Fibroblast of mammary gland (primary cell): ENCODE measurements at regions not wholly inside any gene's neighbourhood (a gene's known extent, or its start where the extent isn't known, plus 50 kb on each side); places are given as distances from the start of the nearest gene placed in this dataset.

Experiments used
- DNase-seq: peaks from one replicate; pipeline ENCODE4 v3.0.0-alpha.2; 2010; ENCODE audit warnings: low read depth
- H3K4me3 ChIP-seq: 2 replicates; pipeline ENCODE4 v1.5.1; 2011; ENCODE audit warnings: low read depth, mild to moderate bottlenecking, low read length, moderate library complexity; ENCODE audit not compliant: control insufficient read depth
- CTCF ChIP-seq: conservative IDR thresholded peaks from 2 replicates; pipeline ENCODE4 v1.5.1; 2011; ENCODE audit warnings: low read depth, low read length, inconsistent platforms; ENCODE audit not compliant: control insufficient read depth, insufficient read depth

DNA sequence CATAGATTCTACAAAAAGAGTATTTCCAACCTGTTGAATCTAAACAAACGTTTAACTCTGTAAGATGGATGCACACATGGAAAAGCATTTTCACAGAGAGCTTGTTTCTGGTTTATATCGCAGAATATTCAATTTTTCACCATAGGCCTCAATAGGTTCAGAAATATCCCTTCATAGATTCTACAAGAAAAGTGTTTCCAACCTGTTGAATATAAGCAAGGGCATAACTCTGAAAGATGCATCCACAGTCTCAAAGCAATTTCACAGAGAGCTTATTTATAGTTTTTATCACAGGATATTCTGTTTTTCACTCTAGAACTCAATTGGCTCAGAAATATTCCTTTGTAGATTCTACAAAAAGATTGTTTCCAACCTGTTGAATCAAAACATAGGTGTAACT is 1483.6 kb downstream of the UQCRFS1 start:
- no peak for DNase-seq
- no peak for TF ChIP-seq CTCF

GRCh38 chr19:27722625-27723024 is 1490.3 kb downstream of the UQCRFS1 start:
- no peak overlapping the region for H3K4me3 ChIP-seq
- TF ChIP-seq CTCF: no peak
- DNase-seq: no peak

More for the DNA sequence above, 1483.6 kb downstream of the UQCRFS1 start:
- H3K4me3 ChIP-seq: no peak overlapping the region

DNA sequence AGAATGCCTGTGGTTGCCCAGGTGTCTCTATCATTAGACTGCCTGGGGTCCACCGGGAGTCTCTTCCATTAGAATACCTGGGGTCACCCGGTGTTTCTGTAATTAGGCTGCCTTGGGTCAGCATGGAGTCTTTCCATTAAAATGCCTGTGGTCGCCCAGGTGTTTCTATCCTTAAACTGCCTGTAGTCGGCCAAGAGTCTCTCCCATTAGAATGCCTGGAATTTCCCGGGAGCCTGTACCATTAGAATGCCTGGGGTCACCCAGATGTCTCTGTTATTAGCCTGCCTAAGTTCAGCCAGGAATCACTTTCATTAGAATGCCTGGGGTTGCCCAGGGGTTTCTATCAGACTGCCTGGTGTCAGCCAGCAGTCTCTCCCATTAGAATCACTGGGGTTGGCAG is 1492.8 kb downstream of the UQCRFS1 start:
- H3K4me3 ChIP-seq: no peak overlapping the region
- no peak for TF ChIP-seq CTCF
- DNase-seq: no peak

DNA sequence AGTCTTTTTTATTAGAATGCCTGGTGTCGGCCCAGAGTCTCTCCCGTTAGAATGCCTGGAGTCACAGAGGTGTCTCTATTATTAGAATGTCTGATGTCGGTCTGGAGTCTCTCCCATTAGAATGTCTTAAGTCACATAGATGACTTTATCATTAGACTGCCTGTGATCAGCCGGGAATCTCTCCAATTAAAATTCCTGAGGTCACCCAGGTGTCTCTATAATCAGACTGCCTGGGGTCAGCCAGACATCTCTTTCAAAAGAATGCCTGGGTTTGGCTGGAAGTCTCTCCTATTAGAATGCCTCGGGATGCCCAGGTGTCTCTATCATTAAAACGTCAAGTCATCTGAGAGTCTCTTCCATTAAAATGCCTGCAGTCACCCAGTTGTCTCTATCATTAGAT is 1493.9 kb downstream of the UQCRFS1 start:
- no peak for TF ChIP-seq CTCF
- no peak for DNase-seq
- no peak overlapping the region for H3K4me3 ChIP-seq

DNA sequence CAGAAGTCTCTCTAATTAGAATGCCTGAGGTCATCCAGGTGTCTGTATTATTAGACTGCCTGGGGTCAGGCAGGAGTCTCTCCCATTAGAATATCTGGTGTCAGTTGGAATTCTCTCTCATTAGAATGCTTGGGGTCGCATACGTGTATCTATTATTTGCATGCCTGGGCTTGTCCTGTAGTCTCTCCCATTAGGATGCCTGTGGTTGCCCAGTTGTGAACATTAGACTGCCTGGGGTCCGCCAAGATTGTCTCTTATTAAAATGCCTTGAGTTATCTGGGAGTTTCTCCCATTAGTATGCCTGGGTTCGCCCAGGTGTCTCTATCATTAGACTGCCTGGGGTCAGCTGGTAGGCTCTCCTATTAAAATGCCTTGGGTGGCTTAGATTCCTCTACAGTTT is 1494.7 kb downstream of the UQCRFS1 start:
- no peak for DNase-seq
- no peak for TF ChIP-seq CTCF
- H3K4me3 ChIP-seq: no peak overlapping the region

DNA sequence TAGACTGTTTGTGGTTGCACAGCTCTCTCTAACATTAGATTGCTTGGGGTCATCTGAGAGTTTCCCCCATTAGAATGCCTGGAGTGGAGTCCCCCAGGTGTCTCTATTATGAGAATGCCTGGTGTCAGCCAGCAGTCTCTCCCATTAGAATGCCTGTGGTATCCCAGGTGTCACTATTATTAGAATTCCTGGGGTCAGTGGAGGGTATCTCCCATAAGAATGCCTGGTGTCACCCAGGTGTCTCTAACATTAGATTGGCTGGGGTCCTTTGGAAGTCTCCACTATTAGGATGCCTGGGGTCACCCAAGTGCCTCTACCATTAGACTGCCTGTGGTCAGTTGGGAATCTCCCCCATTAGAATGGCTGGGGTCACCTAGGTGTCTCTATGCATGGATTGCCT is 1495.1 kb downstream of the UQCRFS1 start:
- TF ChIP-seq CTCF: no peak
- no peak for DNase-seq
- H3K4me3 ChIP-seq: no peak overlapping the region

DNA sequence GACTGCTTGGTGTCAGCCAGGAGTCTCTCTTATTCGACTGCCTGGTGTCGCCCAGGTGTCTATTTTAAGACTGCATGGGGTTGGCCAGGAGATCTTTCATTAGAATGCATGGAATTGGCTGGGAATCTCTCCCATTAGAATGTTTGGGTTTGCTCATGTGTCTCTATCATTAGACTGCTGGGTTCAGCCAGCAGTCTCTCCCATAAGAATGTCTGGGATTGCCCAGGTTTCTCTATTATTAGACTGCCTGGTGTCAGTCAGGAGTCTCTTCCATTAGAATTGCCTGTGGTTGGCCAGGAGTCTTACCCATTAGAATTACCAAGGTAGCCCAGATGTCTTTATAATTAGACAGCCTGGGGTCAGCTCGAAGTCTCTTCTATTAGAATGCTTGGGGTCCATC is 1496.0 kb downstream of the UQCRFS1 start:
- no peak for TF ChIP-seq CTCF
- H3K4me3 ChIP-seq: no peak overlapping the region
- no peak for DNase-seq
